ENCODE measurements at regions not wholly inside any gene's neighbourhood (a gene's known extent, or its start where the extent isn't known, plus 50 kb on each side); places are given as distances from the start of the nearest gene placed in this dataset.

DNA sequence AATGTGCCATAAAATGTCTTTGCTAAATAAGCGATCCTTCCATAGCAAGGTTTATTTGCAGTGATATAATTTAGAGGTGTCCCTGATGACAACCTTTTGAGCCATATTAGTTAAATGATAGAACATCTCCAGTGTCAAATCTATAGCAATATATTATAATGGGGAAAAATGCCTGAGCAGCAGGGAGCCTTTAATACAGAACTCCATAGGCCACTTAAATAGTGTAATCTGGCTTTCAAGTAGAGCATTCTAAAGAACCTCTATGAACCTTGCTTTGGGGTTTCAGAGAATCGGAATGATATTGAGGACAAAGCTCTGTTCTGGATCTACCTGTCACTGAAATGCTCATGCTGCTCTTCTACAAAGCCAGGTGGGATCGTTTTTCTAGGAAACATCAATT, 96.7 kb upstream of the MEF2C start:
- no peak for TF ChIP-seq ZFP3 (CRISPR knock-in tag; IDR thresholded peaks at IDR 0.05)
- no peak for TF ChIP-seq CSDC2 (CRISPR knock-in tag; IDR thresholded peaks at IDR 0.05)
- no peak for TF ChIP-seq ISL1 (CRISPR knock-in tag; IDR thresholded peaks at IDR 0.05)
